ENCODE measurements at regions not wholly inside any gene's neighbourhood (a gene's known extent, or its start where the extent isn't known, plus 50 kb on each side); places are given as distances from the start of the nearest gene placed in this dataset.

GRCh38 chr5:145280214-145280613 lies 554.9 kb downstream of the PRELID2 start:
- TF ChIP-seq CTCF (IDR thresholded peaks at IDR 0.05; ENCODE audit: insufficient read depth, low read depth, low read length) (no peak), EZH2 (IDR thresholded peaks at IDR 0.05; ENCODE audit: insufficient read depth, low read length) (no peak)

All from astrocyte (in vitro differentiated cells and primary cell).